Choroid plexus epithelial cell (primary cell): ENCODE measurements at regions not wholly inside any gene's neighbourhood (a gene's known extent, or its start where the extent isn't known, plus 50 kb on each side); places are given as distances from the start of the nearest gene placed in this dataset.

ENCODE experiments used
- DNase-seq: peaks from one replicate; pipeline ENCODE4 v3.0.0-alpha.2; 2010; ENCODE audit warnings: low read depth
- H3K4me3 ChIP-seq: 2 replicates; pipeline ENCODE4 v1.5.1; 2011; ENCODE audit warnings: low read depth, mild to moderate bottlenecking, control low read depth, low read length, moderate library complexity
- CTCF ChIP-seq: conservative IDR thresholded peaks from 2 replicates; pipeline ENCODE4 v1.5.1; 2011; ENCODE audit warnings: low read depth, mild to moderate bottlenecking, control low read depth, inconsistent platforms, low read length, moderate library complexity

- no peak for TF ChIP-seq CTCF
- H3K4me3 ChIP-seq, result no peak overlapping the region
- DNase-seq, result no peak
These were observed 87.9 kb upstream of the NPY2R start for GRCh38 chr4:155120536-155120935.

- no peak for TF ChIP-seq CTCF
- no peak for DNase-seq
- H3K4me3 ChIP-seq, result no peak overlapping the region
These were observed 86.1 kb upstream of the NPY2R start for GRCh38 chr4:155122382-155122781.

GRCh38 chr4:155134136-155134535 is 74.3 kb upstream of the NPY2R start:
- H3K4me3 ChIP-seq, result no peak overlapping the region
- no peak for TF ChIP-seq CTCF
- DNase-seq, result no peak

GRCh38 chr4:155140889-155141288 is 67.5 kb upstream of the NPY2R start:
- H3K4me3 ChIP-seq, result no peak overlapping the region
- TF ChIP-seq CTCF, result no peak
- DNase-seq, result no peak

- H3K4me3 ChIP-seq, result no peak overlapping the region
- DNase-seq, result no peak
- no peak for TF ChIP-seq CTCF
These were observed 64.9 kb upstream of the NPY2R start for GRCh38 chr4:155143512-155143911.
